ENCODE measurements at regions not wholly inside any gene's neighbourhood (a gene's known extent, or its start where the extent isn't known, plus 50 kb on each side); places are given as distances from the start of the nearest gene placed in this dataset.
"Not testable (repeated sequence)": the region's sequence is repeated elsewhere in the genome, so short reads cannot be mapped to it uniquely, and the experiment has no call there.

DNA sequence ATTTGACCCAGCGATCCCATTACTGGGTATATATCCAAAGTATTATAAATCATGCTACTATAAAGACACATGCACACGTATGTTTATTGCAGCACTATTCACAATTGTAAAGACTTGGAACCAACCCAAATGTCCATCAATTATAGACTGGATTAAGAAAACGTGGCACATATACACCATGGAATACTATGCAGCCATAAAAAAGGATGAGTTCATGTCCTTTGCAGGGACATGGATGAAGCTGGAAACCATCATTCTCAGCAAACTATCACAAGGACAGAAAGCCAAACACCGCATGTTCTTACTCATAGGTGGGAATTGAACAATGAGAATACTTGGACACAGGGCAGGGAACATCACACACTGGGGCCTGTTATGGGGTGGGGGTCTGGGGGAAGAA, 317.8 kb downstream of the TSHZ3 start:
- DNase-seq, result not testable (repeated sequence)

DNA sequence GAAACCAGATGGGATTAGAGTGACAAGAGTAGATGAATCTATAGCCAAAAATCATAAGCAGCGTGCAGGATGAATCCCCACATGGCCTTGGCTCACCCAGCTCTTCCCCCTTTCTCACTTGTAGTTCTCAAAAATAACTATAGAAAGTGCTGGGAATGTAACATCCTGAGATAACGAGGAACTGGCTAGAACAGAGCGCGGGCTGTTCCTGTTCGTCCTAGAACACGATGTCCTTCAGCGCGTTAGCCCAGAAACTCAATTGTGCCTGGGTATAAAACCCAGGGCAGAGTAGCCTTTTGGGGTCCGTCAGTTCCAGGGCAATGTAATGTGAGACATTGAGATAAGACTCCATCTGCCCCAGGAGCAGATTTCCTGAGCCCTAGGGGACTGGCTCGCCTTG, 326.2 kb downstream of the TSHZ3 start:
- DNase-seq, result no peak

DNA sequence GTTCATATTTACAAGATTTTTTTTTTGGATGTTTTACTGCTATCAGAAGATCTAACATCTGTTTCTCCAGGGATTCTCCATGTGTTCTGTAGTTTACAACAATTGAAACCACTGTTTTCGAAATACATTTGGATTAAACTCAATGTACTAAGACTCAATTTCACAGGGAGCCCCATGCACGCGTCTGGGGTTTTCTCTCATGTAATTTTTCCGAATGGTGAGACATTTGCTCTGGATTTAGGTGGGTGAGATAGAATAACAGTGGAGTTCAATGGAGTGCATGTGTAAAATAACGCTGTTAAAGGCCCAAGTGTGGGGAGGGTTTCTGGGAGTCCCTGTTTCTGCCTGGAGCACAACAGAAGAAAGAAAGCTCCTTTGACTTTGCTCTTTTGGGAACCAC, 330.3 kb downstream of the TSHZ3 start:
- DNase-seq, result no peak

DNA sequence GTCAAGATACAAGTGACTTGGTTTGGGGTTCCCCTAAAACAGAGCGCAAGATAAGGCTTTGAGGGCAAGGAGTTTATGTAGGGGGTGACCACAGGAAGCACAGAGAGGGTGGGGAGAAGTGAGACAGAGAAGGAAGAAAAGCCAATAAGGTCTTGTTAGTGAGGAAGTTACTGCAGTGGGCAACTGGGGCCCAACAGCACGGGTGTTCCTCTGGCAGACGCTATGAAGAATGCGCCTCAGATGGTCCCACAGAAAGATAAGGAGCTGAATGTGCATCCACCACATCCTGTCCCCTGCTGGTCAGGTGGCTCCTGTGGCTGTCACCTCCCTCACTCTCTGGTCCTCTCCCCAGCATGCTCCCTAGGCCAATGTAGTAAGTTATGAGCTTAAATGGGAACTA, 333.5 kb downstream of the TSHZ3 start:
- peak in 3 of 4 experiments; percentile 3 to 10 (median 8) for DNase-seq

DNA sequence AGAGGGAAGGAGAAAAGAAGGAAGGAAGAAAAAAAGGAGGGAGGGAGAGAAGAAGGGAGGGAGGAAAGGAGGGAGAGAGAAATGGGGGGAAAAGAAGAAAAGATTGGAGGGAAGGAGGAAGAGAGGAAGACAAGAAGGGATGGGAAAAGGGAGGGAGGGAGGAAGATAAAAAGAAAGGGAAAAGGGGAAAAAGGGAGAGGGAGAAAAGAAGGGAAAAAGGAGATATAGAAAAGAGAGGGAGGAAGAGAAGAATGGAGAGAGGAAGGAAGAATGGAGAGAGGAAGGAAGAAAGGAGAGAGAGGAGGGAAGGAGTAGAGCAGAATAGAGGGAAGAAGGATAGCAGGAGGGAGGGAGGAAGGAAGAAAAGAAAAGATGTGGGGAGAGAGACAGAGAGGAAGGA, 334.6 kb downstream of the TSHZ3 start:
- no peak for DNase-seq

DNA sequence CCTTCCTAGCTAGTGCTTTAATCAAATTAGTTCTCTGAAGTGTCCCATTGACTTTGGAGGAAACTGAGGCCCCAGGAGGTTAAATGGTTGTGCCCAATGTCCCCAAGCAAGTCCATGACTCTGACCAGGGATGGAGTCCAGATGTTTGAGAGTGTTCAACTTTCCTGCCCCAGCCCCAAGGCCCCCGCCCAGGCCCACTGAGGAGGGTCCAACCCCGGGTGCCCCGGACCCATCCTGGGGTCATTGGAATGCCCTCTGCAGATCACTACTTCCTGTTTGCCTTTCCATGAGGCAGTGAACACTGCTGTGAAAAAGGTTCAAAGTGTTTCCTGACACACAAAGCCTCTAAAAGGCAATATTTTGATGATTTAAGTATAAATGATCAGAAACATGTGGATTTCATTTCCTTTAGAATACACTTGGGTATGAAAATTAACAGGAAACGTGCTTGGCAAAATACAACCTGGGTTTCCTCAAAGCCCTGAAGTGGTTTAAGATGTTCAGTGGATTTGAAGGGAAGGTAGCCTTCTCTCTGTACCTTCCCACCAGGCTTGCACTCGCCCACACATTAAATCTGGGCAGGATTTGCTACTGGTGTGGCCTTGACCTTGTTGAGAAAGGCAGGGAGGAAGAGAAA, 335.7 kb downstream of the TSHZ3 start:
- no peak for DNase-seq

DNA sequence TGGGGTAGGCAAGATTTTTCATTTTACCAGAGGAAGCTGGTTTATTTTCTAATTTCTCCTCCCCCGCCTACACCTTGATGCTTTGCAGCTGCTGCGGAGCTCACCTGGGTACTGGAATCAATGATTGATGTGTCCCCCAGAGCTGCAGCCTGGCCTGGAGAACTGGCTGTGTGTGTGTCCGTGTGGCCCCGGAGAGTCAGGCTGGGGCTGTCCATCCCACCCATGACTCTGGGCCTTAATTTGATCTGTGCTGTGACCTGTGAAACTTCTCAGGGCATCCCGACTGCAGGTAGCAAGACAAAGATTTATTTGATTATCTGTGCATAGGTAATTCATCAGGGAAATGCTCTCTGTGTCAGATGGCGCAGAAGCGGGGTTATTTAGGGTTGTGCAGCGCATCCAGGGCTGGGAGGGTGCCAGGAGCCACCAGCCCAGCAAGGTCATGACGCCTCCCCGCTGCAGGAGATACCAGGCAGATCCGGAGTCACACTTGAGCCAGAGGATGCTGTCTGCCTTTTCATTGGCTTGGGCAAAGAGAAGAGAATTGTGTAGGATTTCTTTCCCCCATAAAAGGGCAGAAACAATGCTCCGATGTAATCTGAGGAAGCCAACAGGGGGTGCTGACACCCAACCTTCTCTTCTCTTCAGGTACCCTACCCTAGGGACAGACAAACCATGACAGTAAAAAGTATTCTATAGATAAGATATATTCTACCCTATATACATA, 346.6 kb downstream of the TSHZ3 start:
- peak in 1 of 4 experiments; percentile 9 for DNase-seq

DNA sequence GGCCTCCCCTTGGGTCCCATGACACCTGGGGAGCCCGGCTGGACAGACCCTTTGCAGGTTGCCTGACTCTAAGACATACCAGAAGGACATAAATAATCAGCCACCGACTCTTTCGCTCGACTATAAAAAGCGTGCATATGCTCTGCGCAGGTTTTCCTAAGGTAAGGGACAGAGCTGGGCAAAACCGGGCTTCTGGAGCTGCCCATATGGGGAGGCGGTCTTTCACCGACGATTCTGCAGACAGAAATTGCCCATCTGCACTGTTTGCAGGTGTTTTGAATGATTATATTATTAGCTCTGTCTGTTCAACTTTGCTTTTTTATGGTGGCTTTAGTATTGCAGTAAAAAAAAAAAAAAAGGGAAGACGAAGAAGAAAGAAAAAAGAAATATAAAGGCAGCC, 347.2 kb downstream of the TSHZ3 start:
- no peak for DNase-seq

DNA sequence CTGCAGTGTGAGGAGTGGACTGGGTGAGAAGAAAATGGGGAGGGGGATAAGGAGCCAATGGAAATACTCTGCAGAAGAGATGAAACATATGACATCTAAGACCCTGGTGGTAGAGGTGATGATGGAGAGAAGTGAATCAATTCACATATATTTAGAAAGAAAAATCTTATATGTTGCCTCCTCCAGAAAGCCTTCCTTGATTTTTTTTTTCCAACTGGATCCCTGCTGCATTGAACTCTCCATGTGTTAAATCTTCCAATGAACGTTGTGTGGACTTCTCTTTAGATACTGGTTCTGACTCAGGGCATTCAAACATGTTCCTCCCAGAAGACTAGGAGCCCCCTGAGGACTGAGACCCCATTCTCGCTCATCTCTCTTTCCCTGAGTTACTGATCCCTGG, 348.3 kb downstream of the TSHZ3 start:
- DNase-seq, result no peak

DNA sequence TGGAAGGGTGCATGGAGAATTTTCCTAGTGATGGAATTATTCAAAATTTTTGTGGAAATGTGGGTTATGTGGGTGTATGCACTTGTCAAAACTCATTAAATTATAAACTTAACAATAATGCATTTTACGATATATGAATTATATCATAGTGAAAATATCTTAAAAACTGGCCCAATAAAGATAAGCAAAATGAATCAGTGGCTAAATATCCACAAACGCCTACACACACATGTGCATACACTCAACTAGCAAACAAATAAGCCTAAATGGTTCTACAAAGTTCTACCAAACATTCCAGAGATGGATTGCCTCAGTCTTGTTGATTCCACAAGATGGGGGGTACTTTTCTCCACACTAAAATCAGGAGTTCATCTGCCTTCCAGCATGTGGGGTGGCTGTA, 349.5 kb downstream of the TSHZ3 start:
- no peak for DNase-seq

DNA sequence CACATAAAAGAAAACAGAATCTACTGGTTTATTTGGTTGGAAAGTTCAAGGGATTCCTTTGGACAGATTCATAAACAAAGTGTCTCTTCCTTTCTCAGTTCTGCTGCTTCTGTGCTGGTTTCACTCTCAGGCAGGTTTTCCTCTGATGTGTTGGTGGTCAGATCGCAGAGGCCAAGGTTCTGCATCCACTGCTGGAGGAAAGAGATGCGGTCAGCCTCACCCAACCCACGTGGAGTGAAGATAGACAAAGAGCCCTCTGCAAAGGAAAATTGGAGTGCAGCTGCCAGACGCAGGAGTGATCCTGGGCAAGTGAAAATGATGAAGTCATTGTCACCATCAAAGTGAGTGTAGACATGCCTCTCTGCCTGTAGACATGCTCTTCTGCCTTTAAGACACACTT, 352.0 kb downstream of the TSHZ3 start:
- DNase-seq, result no peak

DNA sequence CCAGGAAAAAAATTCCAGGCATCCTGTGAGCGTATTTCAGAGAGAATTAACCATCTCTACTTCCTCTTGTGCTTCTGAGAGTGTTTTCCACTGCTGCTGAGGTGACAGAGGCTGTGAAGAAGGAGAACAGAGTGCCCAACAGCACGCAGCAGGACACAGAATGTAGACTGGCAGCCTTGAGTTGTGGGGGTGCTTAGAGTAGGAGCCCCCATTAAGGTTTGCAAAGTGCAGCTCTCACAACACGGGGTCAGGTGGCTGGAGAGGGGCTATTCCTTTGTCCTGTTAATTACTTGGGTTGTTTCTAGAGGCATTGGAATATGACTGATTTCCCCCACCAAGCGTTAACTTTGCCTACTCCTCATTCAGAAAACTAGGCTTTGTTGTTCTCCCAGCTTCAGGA, 370.6 kb downstream of the TSHZ3 start:
- no peak for DNase-seq

DNA sequence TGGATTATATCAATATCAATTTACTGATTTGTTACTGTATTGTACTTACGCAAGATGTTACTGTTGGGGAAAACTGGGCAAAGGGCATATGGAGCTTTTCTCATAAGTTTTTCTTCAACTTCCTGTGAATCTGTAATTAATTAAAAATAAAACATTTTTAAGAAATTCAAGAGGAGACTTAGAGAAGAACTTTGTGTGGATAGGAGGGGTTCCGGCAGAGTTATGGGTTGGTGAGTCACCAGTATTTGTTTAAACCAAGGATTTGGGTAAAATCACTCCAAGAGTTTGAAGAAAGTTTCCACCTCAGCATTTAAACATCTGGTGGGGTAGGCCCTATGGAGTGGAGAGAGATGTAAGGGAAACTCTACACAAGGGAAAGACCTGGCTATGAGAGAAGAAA, 379.6 kb downstream of the TSHZ3 start:
- DNase-seq, result no peak

DNA sequence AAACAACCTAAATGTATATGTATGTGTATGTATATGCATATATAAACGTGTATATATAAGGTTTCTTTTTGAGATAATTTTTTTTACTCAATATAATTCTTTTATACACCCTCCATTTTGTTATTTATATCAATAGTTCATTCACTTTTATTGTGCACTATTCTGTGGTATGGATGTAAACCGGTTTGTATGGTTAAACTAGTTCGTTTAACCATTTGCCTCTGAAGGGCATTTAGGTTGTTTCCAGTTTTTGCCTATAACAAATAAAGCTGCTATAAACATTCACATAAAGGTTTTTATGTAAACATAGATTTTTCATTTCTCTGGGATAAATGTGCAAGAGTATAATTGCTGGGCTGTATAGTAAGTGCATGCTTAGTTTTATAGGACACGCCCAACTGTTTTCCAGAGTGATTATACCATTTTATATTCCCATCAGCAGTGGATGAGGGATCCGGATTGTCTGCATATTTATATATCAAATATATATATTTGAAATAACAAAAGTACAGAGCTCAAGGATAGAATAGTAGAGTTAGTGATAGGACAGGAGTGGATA, 380.3 kb downstream of the TSHZ3 start:
- no peak for DNase-seq

DNA sequence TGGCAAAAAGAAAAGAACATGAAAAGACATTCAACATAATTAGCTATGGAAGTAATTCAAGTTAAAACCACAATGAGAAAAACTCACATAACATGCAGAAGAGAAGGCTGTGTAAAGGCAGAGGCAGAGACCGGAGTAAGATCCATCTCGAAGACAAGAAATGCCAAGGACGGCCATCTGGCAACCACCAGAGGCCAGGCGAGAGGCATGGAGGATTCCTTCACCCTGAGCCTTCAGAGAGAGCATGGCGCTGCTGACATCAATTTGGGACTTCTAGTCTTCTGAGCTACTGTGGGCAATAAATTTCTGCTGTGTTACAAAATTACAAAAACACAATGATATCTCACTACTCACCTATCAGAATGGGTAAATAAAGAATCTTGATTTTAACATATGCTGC, 381.0 kb downstream of the TSHZ3 start:
- no peak for DNase-seq

DNA sequence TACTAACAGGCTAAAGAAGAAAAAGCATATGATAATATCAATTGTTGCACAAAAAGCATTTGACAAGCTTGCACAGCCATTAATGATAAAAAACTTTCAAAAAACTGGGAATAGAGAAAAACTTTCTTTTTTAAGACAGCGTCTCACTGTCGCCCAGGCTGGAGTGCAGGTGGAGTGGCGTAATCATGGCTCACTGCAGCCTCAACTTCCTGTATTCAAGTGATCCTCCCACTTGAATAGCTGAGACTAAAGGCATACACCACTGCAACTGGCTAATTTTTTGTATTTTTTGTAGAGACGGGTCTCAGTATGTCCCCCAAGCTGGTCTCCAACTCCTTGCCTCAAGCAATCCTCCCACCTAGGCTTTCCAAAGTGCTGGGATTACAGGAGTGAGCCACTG, 382.8 kb downstream of the TSHZ3 start:
- DNase-seq, result peak; percentile 24 to 54 (median 46)

DNA sequence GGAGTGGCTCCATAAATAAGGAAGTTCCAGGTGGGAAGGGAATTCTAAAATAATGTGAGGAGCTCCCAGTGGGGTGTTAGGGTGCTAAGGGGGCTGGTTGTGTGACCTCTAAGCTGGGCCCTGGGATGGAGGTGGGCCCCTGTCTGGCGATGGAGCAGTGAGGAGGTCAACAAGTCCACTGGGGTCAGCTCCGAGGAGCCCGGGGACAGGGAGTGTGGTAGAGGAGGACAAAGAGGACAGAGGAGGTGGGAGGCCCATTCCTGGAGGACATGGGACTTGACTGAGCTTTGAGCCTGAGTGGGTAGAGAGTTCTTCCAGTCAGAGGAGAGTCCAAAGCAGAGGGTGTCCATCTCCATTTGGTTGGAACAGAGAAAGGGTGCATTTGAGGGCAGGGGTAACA, 390.2 kb downstream of the TSHZ3 start:
- DNase-seq, result no peak

DNA sequence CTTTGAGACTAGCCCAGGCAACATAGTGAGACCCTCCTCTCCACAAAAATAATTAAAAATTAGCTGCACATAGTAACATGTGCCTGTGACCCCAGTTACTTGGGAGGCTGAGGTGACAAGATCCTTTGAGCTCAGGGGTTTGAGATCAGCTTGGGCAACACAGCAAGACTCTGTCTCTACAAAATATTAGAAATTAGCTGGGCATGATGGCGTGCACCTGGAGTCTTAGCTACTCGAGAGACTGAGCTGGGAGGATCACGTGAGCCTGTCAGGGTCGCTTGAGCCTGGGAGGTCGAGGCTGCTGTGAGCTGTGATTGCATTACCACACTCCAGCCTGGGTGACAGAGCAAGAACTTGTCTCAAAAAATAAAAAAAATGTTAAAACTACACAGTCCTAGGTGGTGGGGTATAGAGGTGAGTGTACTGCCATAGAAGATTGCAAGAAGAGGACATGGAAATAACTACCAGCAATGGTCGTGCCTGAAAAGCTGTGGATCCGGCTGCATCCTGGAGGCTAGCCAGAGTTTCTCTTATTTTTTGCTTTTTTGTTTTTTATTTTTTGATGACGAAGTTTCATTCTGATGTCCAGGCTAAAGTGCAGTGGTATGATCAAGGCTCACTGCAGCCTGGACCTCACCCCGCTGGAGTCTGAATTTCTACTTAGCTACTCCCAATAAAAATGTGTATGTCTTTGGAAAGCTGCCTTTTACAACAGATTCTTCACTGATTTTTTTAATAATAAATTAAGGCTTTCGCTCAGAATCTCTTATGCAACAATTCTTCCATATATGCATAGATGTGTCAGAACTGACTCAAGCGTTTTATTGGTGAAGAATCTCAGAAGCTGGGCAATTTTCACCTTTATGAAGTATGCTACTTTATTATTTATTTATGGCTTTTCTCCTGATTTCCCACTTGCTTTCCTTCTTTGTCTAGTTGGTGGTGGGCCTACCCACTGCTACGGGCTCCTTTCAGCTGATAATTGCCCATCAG, 393.8 kb downstream of the TSHZ3 start:
- DNase-seq, result no peak

DNA sequence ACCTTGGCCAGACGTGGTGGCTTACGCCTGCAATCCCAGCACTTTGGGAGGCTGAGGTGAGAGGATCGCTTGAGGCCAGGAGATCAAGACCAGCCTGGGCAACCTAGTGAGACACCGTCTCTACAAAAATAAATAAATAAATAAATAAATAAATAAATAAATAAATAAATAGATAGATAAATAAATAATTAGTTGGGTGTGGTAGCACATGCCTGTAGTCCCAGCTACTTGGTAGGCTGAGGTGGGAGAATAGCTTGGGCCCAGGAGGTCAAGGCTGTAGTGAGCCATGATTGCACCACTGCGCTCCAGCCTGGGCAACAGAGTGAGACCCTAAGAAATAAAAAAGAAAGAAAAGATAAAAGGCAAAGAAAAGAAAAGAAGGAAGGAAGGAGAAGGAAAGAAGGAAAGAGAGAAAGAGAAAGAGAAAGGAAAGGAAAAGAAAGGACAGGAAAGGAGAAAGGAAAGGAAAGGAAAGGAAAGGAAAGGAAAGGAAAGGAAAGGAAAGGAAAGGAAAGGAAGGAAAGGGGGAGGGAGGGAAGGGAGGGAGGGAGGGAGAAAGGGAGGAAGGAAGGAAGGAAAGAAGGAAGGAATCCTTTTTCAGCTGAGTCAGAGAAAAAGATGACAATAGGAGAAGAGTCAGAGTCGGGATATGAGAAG, 404.8 kb downstream of the TSHZ3 start:
- not testable (repeated sequence) for DNase-seq

DNA sequence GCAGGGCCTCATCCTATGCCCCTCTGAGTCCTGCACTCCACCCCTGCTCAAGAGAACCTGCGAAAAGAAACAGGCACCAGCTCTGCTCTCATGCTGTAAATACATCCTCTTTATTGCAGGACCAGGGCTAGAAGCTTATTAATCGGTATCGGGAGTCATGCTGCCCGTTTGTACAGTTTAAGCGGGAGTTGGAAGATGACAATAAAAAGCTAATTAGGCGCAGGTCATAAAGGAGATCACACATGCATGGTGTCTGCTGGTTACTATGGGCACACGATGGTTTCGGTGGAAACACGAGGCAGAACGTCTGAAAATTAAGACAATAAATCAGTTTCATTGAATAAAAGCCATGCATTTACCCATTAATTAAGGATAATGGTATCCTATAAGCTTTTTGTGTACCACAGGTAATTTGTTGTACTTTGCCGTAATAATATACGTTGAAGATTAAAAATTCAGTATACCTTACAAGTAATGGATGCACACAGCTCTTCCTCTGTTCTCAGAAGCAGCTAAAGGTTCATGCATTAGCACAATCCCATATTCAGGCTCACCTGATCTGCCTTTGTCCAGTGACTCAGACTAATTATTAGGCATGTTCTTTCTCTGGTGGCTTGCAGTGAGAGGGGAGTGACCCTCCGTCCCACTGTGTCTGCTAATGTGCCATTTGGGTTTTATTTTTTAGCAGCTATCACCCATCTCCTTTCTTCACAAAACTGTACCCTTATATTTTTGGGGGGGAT, 406.0 kb downstream of the TSHZ3 start:
- DNase-seq, result no peak

DNA sequence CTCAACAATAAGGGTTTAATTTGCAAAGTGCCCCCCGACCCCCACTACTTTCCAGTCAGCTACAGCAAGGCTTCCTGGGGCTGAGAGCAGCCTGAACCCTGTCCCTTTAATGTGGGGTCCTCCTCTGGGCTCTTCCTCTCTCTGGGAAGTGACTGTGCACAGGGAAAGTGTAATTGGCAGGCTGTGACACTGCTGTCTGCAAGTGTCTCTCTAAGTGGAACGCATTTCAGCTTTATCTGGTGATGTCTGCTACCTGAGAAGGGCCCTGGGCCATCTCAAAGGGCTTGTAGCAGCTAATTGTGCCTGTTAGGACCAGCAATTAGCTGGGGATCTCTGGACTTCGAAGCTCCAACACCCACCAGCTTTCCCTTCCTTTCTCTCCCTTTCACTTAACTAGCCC, 406.6 kb downstream of the TSHZ3 start:
- no peak for DNase-seq

DNA sequence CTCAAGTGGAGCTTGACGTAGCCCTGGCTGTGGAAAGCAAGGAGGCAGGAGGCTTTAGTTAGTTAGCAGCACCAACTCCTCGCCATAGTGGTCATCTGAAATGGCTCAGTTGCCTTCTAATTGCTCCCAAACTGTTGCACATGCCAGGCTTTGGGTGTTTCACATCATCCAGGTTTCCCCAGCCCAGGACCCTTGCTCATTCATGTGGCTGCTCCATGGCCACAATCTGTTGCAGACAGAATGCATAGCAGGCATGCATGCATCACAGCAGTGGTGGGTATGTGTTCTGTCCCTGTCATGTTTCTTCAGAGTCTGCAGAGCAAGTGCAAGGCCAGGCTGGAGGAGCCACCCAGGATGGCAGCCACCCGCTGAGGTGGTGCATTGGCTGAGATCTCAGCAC, 407.6 kb downstream of the TSHZ3 start:
- no peak for DNase-seq
